ENCODE measurements at regions not wholly inside any gene's neighbourhood (a gene's known extent, or its start where the extent isn't known, plus 50 kb on each side); places are given as distances from the start of the nearest gene placed in this dataset.

- TF ChIP-seq CTCF (IDR thresholded peaks at IDR 0.05; ENCODE audit: insufficient read depth, low read depth, low read length): no peak
- no peak for TF ChIP-seq EZH2 (IDR thresholded peaks at IDR 0.05; ENCODE audit: insufficient read depth, low read length)
Measured at GRCh38 chr2:41859615-41860514, 188.0 kb upstream of the PKDCC start.

Data from astrocyte (in vitro differentiated cells and primary cell).